Neuron (in vitro differentiated cells): ENCODE measurements at regions not wholly inside any gene's neighbourhood (a gene's known extent, or its start where the extent isn't known, plus 50 kb on each side); places are given as distances from the start of the nearest gene placed in this dataset.
"Not testable (repeated sequence)": the region's sequence is repeated elsewhere in the genome, so short reads cannot be mapped to it uniquely, and the experiment has no call there.

ENCODE experiments used
- H2AFZ ChIP-seq: one replicate; pipeline ENCODE4 v1.6.1; 2013; ENCODE audit warnings: low read depth, mild to moderate bottlenecking, inconsistent platforms, low read length, moderate library complexity
- H3K27me3 ChIP-seq: one replicate; pipeline ENCODE4 v1.6.1; 2013; ENCODE audit warnings: low read length; ENCODE audit not compliant: insufficient read depth
- H3K36me3 ChIP-seq: one replicate; pipeline ENCODE4 v1.6.1; 2013; ENCODE audit warnings: low read length; ENCODE audit not compliant: insufficient read depth
- H3K4me1 ChIP-seq: one replicate; pipeline ENCODE4 v1.6.1; 2013; ENCODE audit warnings: low read length; ENCODE audit not compliant: insufficient read depth
- H3K4me3 ChIP-seq: 2 replicates; pipeline ENCODE4 v1.5.1; 2013; ENCODE audit warnings: mild to moderate bottlenecking, low read length, moderate library complexity
- H3K9me3 ChIP-seq: one replicate; pipeline ENCODE4 v1.6.1; 2013; ENCODE audit warnings: low read length

GRCh38 chr6:9064156-9064555, 628.8 kb upstream of the SLC35B3 start:
- Histone ChIP-seq H3K4me1 (no peaks in the 10 kb centered on the region), H2AFZ (no peak overlapping the region), H3K36me3 (no peaks in the 10 kb centered on the region), H3K4me3 (no peak overlapping the region), H3K9me3 (peaks cover 1% of the 10 kb centered on the region), H3K27me3 (peaks cover 4% of the 10 kb centered on the region)

- H3K4me3 ChIP-seq = no peak overlapping the region
- no peaks in the 10 kb centered on the region for H3K36me3 ChIP-seq
- H3K27me3 ChIP-seq = peaks cover 3% of the 10 kb centered on the region
- no peaks in the 10 kb centered on the region for H3K9me3 ChIP-seq
- H3K4me1 ChIP-seq = no peaks in the 10 kb centered on the region
- H2AFZ ChIP-seq = no peak overlapping the region
Observed at GRCh38 chr6:9062596-9062995, 627.3 kb upstream of the SLC35B3 start.

GRCh38 chr6:9057937-9058336, 622.6 kb upstream of the SLC35B3 start:
- Histone ChIP-seq H3K4me1 (no peaks in the 10 kb centered on the region), H2AFZ (no peak overlapping the region), H3K9me3 (no peaks in the 10 kb centered on the region), H3K27me3 (no peaks in the 10 kb centered on the region), H3K36me3 (no peaks in the 10 kb centered on the region), H3K4me3 (no peak overlapping the region)

- no peaks in the 10 kb centered on the region for H3K36me3 ChIP-seq
- no peaks in the 10 kb centered on the region for H3K9me3 ChIP-seq
- H3K4me1 ChIP-seq = no peaks in the 10 kb centered on the region
- H2AFZ ChIP-seq = no peak overlapping the region
- no peaks in the 10 kb centered on the region for H3K27me3 ChIP-seq
- H3K4me3 ChIP-seq = no peak overlapping the region
Observed at GRCh38 chr6:9056556-9056955, 621.2 kb upstream of the SLC35B3 start.

GRCh38 chr6:9044426-9044825, 609.1 kb upstream of the SLC35B3 start:
- Histone ChIP-seq H3K4me3 (no peak overlapping the region), H3K9me3 (no peaks in the 10 kb centered on the region), H3K4me1 (no peaks in the 10 kb centered on the region), H2AFZ (no peak overlapping the region), H3K27me3 (no peaks in the 10 kb centered on the region), H3K36me3 (no peaks in the 10 kb centered on the region)

GRCh38 chr6:9040718-9041117, 605.4 kb upstream of the SLC35B3 start:
- no peaks in the 10 kb centered on the region for H3K36me3 ChIP-seq
- H3K9me3 ChIP-seq = no peaks in the 10 kb centered on the region
- no peaks in the 10 kb centered on the region for H3K27me3 ChIP-seq
- no peak overlapping the region for H2AFZ ChIP-seq
- H3K4me1 ChIP-seq = no peaks in the 10 kb centered on the region
- no peak overlapping the region for H3K4me3 ChIP-seq

GRCh38 chr6:9039258-9039657, 603.9 kb upstream of the SLC35B3 start:
- Histone ChIP-seq H3K4me3 (no peak overlapping the region), H3K4me1 (no peaks in the 10 kb centered on the region), H2AFZ (no peak overlapping the region), H3K27me3 (no peaks in the 10 kb centered on the region), H3K9me3 (no peaks in the 10 kb centered on the region), H3K36me3 (no peaks in the 10 kb centered on the region)

- H2AFZ ChIP-seq = no peak overlapping the region
- no peaks in the 10 kb centered on the region for H3K27me3 ChIP-seq
- H3K36me3 ChIP-seq = no peaks in the 10 kb centered on the region
- H3K4me3 ChIP-seq = no peak overlapping the region
- H3K4me1 ChIP-seq = no peaks in the 10 kb centered on the region
- no peaks in the 10 kb centered on the region for H3K9me3 ChIP-seq
Observed at GRCh38 chr6:9028086-9028485, 592.7 kb upstream of the SLC35B3 start.

GRCh38 chr6:9025796-9026394, 590.5 kb upstream of the SLC35B3 start:
- Histone ChIP-seq H3K4me1 (no peaks in the 10 kb centered on the region), H3K9me3 (no peaks in the 10 kb centered on the region), H2AFZ (no peak overlapping the region), H3K36me3 (no peaks in the 10 kb centered on the region), H3K27me3 (no peaks in the 10 kb centered on the region), H3K4me3 (no peak overlapping the region)

GRCh38 chr6:9025228-9025627, 589.9 kb upstream of the SLC35B3 start:
- Histone ChIP-seq H3K4me1 (no peaks in the 10 kb centered on the region), H3K9me3 (no peaks in the 10 kb centered on the region), H3K36me3 (no peaks in the 10 kb centered on the region), H2AFZ (no peak overlapping the region), H3K4me3 (no peak overlapping the region), H3K27me3 (no peaks in the 10 kb centered on the region)

GRCh38 chr6:9024246-9024645, 588.9 kb upstream of the SLC35B3 start:
- not testable (repeated sequence) for H2AFZ ChIP-seq, H3K4me3 ChIP-seq, H3K27me3 ChIP-seq, H3K9me3 ChIP-seq, H3K4me1 ChIP-seq, H3K36me3 ChIP-seq

- no peaks in the 10 kb centered on the region for H3K9me3 ChIP-seq
- no peaks in the 10 kb centered on the region for H3K36me3 ChIP-seq
- H3K4me1 ChIP-seq = no peaks in the 10 kb centered on the region
- no peak overlapping the region for H3K4me3 ChIP-seq
- no peak overlapping the region for H2AFZ ChIP-seq
- no peaks in the 10 kb centered on the region for H3K27me3 ChIP-seq
Observed at GRCh38 chr6:9020001-9020400, 584.7 kb upstream of the SLC35B3 start.

GRCh38 chr6:9009931-9010330, 574.6 kb upstream of the SLC35B3 start:
- Histone ChIP-seq H3K36me3 (no peaks in the 10 kb centered on the region), H3K4me3 (no peak overlapping the region), H2AFZ (no peak overlapping the region), H3K4me1 (no peaks in the 10 kb centered on the region), H3K9me3 (no peaks in the 10 kb centered on the region), H3K27me3 (no peaks in the 10 kb centered on the region)

GRCh38 chr6:9007027-9007426, 571.7 kb upstream of the SLC35B3 start:
- Histone ChIP-seq H3K4me3 (no peak overlapping the region), H3K9me3 (no peaks in the 10 kb centered on the region), H3K27me3 (no peaks in the 10 kb centered on the region), H3K4me1 (no peaks in the 10 kb centered on the region), H3K36me3 (no peaks in the 10 kb centered on the region), H2AFZ (no peak overlapping the region)
